ENCODE measurements at regions not wholly inside any gene's neighbourhood (a gene's known extent, or its start where the extent isn't known, plus 50 kb on each side); places are given as distances from the start of the nearest gene placed in this dataset.

GRCh38 chr15:96502196-96502595 is 171.7 kb downstream of the NR2F2 start:
- DNase-seq: no peak
- intact Hi-C loops (cut with DNase I): no loop called here

DNA sequence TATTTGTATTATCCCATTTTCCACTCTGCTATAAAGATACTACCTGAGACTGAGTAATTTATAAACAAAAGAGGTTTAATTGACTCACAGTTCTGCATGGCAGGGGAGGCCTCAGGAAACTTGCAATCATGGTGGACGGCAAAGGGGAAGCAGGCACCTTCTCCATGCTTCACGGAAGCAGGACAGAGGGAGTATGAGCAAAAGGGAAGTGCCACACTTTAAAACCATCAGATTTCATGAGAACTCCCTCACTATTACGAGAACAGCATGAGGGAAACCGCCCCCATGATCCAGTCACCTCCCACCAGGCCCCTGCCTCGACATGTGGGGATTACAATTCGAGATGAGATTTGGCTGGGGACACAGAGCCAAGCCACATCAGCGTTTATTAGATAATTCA is 172.8 kb downstream of the NR2F2 start:
- intact Hi-C loops (cut with DNase I): no loop called here

GRCh38 chr15:96504371-96504770 is 173.9 kb downstream of the NR2F2 start:
- no peak for DNase-seq
- intact Hi-C loops (cut with DNase I): no loop called here

More for the DNA sequence above, 172.8 kb downstream of the NR2F2 start:
- DNase-seq: no peak

DNA sequence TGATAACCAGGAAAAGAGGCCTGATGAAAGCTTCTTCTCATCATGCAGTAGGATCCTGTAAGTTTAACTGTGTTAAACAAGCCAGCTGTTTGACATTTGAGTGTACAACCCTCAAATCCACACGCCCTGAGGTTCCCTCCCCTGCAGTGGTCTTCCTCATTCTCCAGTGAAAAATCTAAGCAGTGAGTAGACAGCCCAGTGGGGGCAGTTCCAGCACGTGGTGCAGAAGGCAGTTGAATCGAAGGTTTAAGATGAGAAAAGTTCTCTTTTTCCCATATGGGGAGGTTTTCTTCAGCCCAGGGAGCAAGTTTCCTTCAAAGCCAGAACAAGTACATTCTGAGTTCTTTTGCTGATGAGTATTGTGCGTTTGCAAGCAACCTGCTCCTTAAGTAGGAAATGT is 174.5 kb downstream of the NR2F2 start:
- DNase-seq: no peak
- intact Hi-C loops (cut with DNase I): no loop called here

DNA sequence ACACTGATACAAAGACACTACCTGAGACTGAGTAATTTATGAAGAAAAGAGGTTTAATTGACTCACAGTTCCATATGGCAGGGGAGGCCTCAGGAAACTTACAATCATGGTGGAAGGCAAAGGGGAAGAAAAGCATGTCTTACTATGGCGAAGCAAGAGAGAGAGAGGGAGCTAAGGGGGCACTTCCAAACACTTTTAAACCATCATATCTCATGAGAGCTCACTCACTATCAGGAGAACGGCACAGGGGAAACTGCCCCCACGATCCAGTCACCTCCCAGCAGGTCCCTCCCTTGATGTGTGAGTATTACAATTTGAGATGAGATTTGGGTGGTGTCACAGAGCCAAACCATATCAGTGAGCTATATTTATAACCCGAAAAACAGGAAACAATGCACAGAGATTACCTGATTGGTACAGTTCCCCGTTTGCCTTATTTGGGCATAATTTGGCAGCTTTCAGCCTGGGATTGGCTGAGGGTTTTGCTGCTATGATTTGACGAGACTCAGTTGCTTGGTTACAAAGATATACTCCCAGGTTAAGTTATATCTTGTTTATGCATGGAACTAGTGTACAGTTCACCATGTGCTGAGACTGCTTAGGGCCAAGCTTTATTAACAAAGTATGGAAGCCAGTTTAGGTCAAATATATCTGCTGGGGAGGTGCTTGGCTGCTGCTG is 184.2 kb downstream of the NR2F2 start:
- DNase-seq: no peak
- intact Hi-C loops (cut with DNase I): no loop called here

DNA sequence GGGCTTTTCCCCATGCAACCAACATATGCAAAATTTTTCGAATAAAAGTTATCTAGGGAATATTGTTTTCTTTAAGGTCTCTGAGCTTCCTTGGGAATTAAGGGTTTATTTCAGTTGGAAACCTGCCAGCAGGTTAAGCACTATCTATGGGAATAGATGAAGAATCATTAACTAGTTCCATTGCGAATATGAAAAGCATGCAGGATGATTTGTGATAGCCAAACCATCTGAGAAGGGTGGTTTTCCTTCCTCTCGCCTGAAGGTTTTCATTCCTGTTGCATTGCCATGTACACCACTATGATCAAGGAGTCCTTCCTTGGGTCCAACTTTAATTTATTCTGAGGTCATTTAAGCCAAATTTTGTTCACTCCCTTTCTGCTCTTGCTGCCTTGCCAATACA is 184.9 kb downstream of the NR2F2 start:
- no peak for DNase-seq
- intact Hi-C loops (cut with DNase I): no loop called here

DNA sequence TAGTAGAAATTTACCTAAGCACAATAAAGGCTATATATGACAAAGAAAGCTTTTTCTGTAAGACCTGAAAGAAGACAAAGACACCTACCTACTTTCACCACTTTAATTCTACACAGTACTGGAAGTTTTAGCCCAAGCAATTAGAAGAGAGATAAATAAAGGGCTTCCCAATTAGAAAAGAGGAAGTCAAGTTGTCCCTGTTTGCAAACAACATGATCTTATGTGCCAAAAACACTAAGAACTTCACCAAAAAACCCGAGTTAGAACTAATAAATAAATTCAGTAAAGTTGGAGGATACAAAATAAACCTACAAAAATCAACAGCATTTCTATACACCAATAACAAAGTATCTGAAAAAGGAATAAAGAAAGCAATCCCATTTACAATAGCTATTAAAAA is 190.9 kb downstream of the NR2F2 start:
- no peak for DNase-seq
- intact Hi-C loops (cut with DNase I): no loop called here

- intact Hi-C loops (cut with DNase I): no loop called here
- DNase-seq: no peak
Observed at GRCh38 chr15:96524676-96525417, 194.3 kb downstream of the NR2F2 start.

GRCh38 chr15:96535148-96535547 is 204.6 kb downstream of the NR2F2 start:
- intact Hi-C loops (cut with DNase I): no loop called here
- DNase-seq: no peak

- intact Hi-C loops (cut with DNase I): no loop called here
Observed at GRCh38 chr15:96538491-96538890, 208.0 kb downstream of the NR2F2 start.

DNA sequence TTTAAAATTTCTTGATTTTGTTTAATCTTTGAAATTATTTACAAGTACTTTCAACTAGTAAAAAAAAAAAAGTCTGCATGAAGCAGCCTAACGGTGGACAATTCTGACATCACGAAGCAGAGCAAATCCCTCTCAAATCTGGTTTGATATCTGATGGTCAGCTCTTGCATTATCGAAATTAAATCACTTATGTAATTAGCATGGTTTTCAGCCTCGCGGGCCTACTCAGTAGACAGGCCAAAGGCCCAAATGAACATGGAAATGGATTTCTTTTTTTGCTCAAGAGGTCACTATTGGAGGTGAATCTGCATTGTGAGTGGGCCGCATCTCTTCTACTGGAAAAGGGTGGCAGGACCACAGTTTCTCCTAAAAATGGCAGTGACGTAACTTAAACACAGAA is 209.8 kb downstream of the NR2F2 start:
- intact Hi-C loops (cut with DNase I): no loop called here
- DNase-seq: no peak

More at GRCh38 chr15:96538491-96538890, 208.0 kb downstream of the NR2F2 start:
- DNase-seq: no peak

- intact Hi-C loops (cut with DNase I): no loop called here
- no peak for DNase-seq
Observed at GRCh38 chr15:96542130-96542770, 211.8 kb downstream of the NR2F2 start.

GRCh38 chr15:96544162-96544756 is 213.8 kb downstream of the NR2F2 start:
- intact Hi-C loops (cut with DNase I): no loop called here
- no peak for DNase-seq

GRCh38 chr15:96549136-96549535 is 218.6 kb downstream of the NR2F2 start:
- DNase-seq: no peak
- intact Hi-C loops (cut with DNase I): no loop called here

GRCh38 chr15:96551196-96551595 is 220.7 kb downstream of the NR2F2 start:
- intact Hi-C loops (cut with DNase I): no loop called here
- DNase-seq: no peak

- no peak for DNase-seq
- intact Hi-C loops (cut with DNase I): no loop called here
Observed at GRCh38 chr15:96551722-96552121, 221.2 kb downstream of the NR2F2 start.

- DNase-seq: no peak
- intact Hi-C loops (cut with DNase I): no loop called here
Observed at GRCh38 chr15:96553006-96553405, 222.5 kb downstream of the NR2F2 start.

GRCh38 chr15:96553451-96553850 is 223.0 kb downstream of the NR2F2 start:
- intact Hi-C loops (cut with DNase I): no loop called here

GRCh38 chr15:96553931-96554330 is 223.4 kb downstream of the NR2F2 start:
- no peak for DNase-seq
- intact Hi-C loops (cut with DNase I): no loop called here

More at GRCh38 chr15:96553451-96553850, 223.0 kb downstream of the NR2F2 start:
- DNase-seq: no peak

DNA sequence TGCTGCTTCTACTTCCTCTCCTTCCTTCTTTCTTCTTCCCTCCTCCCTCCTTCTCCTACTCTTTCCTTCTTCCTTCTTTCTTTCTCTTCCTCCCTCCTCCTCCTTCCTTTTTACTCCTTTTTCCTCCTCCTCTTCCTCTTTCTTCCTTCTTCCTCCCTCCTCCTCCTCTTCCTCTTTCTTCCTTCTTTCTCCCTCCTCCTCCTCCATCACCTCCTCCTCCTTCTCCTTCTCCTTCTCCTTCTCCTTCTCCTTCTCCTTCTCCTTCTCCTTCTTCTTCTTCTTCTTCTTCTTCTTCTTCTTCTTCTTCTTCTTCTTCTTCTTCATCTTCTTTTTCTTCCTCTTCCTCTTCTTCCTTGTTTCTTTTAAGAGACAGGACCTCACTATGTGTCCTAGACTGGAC is 224.0 kb downstream of the NR2F2 start:
- intact Hi-C loops (cut with DNase I): no loop called here
- no peak for DNase-seq

Measured in head of caudate nucleus (tissue), 42 donors.